Psoas muscle (tissue), 7 donors: ENCODE measurements at regions not wholly inside any gene's neighbourhood (a gene's known extent, or its start where the extent isn't known, plus 50 kb on each side); places are given as distances from the start of the nearest gene placed in this dataset.

Source experiments
- ATAC-seq, 4 donors: fragments of 200-7000 bp; cut with Tn5 transposase; one replicate each; pipeline ENCODE4 v1.9.1; 2020; ENCODE audit warnings: moderate library complexity in 3 of 4, mild to moderate bottlenecking in 2 of 4
- DNase-seq, 2 donors: peaks; one replicate each; pipeline ENCODE4 v3.0.0-alpha.2; 2020
- H3K27ac ChIP-seq: fragments of 200-600 bp; one replicate; pipeline ENCODE4 v1.8.0; 2022
- H3K27me3 ChIP-seq, 3 donors: fragments of 200-600 bp in 1 of 3; one replicate each; pipeline versions ENCODE4 v1.6.1 to v1.8.0; 2013 to 2022; ENCODE audit warnings: low read length in 2 of 3, mild to moderate bottlenecking in 2 of 3, moderate library complexity in 1 of 3; ENCODE audit not compliant: insufficient read depth in 3 of 3
- H3K36me3 ChIP-seq, 2 donors: fragments of 200-600 bp in 1 of 2; one replicate each; pipeline versions ENCODE4 v1.6.1 to v1.8.0; 2013 to 2022; ENCODE audit warnings: low read depth in 1 of 2, mild to moderate bottlenecking in 1 of 2, moderate library complexity in 1 of 2; ENCODE audit not compliant: insufficient read depth in 1 of 2
- H3K4me1 ChIP-seq: fragments of 200-600 bp; one replicate; pipeline ENCODE4 v1.8.0; 2022
- H3K4me3 ChIP-seq: fragments of 200-600 bp; one replicate; pipeline ENCODE4 v1.8.0; 2022; ENCODE audit warnings: mild to moderate bottlenecking
- H3K9me3 ChIP-seq: fragments of 200-600 bp; one replicate; pipeline ENCODE4 v1.8.0; 2022
- CTCF ChIP-seq: fragments of 200-600 bp; IDR thresholded peaks from one replicate; pipeline ENCODE4 v1.8.0; 2022; ENCODE audit warnings: antibody characterized with exemption
- WGBS, 3 donors: extraction: QIAGEN DNeasy Blood & Tissue Kit; methylation state at CpG; one replicate each; pipeline versions ENCODE4 v1.1.6 to v1.1.7; 2013; 5-methylcytosine and 5-hydroxymethylcytosine counted together
- intact Hi-C, 2 donors: fragments of 100-400 bp; cut with DNase I; formaldehyde crosslinking; loops; one replicate each; pipeline versions ENCODE4 v1.11.0 to v1.14.2; 2022
- donor health status: healthy with polysubstance abuse.
- donor health status: DM: no; HTN: no; CAD: no; lungs with moderate emphysema.
- donor health status: Bipolar disorder and iron deficiency.
- donor health status: healthy.
- donor health status: DM: yes; HTN: yes; CAD: no.
- donor health status: DM: no; HTN: no; CAD: no.
- donor health status: DM: yes; HTN: yes; CAD: no.

GRCh38 chr3:71902258-71903111 lies 117.5 kb upstream of the PROK2 start:
- ATAC-seq: no peak
- H3K4me3 ChIP-seq: no peak overlapping the region
- H3K36me3 ChIP-seq: no peaks in the 10 kb centered on the region
- H3K27me3 ChIP-seq: peaks cover 0 to 7% (median 0%) of the 10 kb centered on the region in 3 donors
- WGBS, 3 donors: 74 to 82% (median 77%) methylated on average over 4 of the region's 4 CpGs
- no peak for TF ChIP-seq CTCF
- no peaks in the 10 kb centered on the region for H3K4me1 ChIP-seq
- no peaks in the 10 kb centered on the region for H3K9me3 ChIP-seq
- H3K27ac ChIP-seq: no peak overlapping the region
- no peak for DNase-seq
- intact Hi-C loops: no loop called here

GRCh38 chr3:71901645-71902044 lies 116.7 kb upstream of the PROK2 start:
- 94 to 96% (median 95%) methylated on average over 9 of the region's 9 CpGs for WGBS, 3 donors
- H3K9me3 ChIP-seq: no peaks in the 10 kb centered on the region
- peaks cover 0 to 5% (median 0%) of the 10 kb centered on the region in 3 donors for H3K27me3 ChIP-seq

GRCh38 chr3:71900057-71900456 lies 115.1 kb upstream of the PROK2 start:
- TF ChIP-seq CTCF: no peak
- 90 to 96% (median 90%) methylated on average over 2 of the region's 2 CpGs for WGBS, 3 donors
- intact Hi-C loops: no loop called here
- no peaks in the 10 kb centered on the region for H3K9me3 ChIP-seq
- no peak for ATAC-seq
- H3K27me3 ChIP-seq: peaks cover 0 to 5% (median 0%) of the 10 kb centered on the region in 3 donors
- no peak overlapping the region for H3K27ac ChIP-seq
- H3K4me1 ChIP-seq: no peaks in the 10 kb centered on the region
- DNase-seq: no peak
- H3K4me3 ChIP-seq: no peak overlapping the region
- no peaks in the 10 kb centered on the region for H3K36me3 ChIP-seq

More at GRCh38 chr3:71901645-71902044, 116.7 kb upstream of the PROK2 start:
- DNase-seq: no peak
- Histone ChIP-seq H3K27ac (no peak overlapping the region), H3K4me1 (no peaks in the 10 kb centered on the region), H3K4me3 (no peak overlapping the region), H3K36me3 (no peaks in the 10 kb centered on the region)
- no peak for ATAC-seq
- TF ChIP-seq CTCF: no peak
- intact Hi-C loops: no loop called here

- TF ChIP-seq CTCF: no peak
- Histone ChIP-seq H3K4me3 (no peak overlapping the region), H3K27me3 (peaks cover 0 to 5% (median 0%) of the 10 kb centered on the region in 3 donors), H3K27ac (no peak overlapping the region), H3K36me3 (no peaks in the 10 kb centered on the region), H3K9me3 (no peaks in the 10 kb centered on the region), H3K4me1 (no peaks in the 10 kb centered on the region)
- intact Hi-C loops: no loop called here
- 85 to 87% (median 86%) methylated on average over 4 of the region's 4 CpGs for WGBS, 3 donors
- DNase-seq: no peak
- no peak for ATAC-seq
These were observed 111.8 kb upstream of the PROK2 start for GRCh38 chr3:71896751-71897150.
